GM19372 (cell line): ENCODE measurements at regions not wholly inside any gene's neighbourhood (a gene's known extent, or its start where the extent isn't known, plus 50 kb on each side); places are given as distances from the start of the nearest gene placed in this dataset.

Source experiments
- ATAC-seq: cut with Tn5 transposase; IDR thresholded peaks from one replicate; pipeline ENCODE4 v1.9.1; 2021; ENCODE audit warnings: mild to moderate bottlenecking, low read depth, moderate library complexity; ENCODE audit not compliant: unreplicated experiment

DNA sequence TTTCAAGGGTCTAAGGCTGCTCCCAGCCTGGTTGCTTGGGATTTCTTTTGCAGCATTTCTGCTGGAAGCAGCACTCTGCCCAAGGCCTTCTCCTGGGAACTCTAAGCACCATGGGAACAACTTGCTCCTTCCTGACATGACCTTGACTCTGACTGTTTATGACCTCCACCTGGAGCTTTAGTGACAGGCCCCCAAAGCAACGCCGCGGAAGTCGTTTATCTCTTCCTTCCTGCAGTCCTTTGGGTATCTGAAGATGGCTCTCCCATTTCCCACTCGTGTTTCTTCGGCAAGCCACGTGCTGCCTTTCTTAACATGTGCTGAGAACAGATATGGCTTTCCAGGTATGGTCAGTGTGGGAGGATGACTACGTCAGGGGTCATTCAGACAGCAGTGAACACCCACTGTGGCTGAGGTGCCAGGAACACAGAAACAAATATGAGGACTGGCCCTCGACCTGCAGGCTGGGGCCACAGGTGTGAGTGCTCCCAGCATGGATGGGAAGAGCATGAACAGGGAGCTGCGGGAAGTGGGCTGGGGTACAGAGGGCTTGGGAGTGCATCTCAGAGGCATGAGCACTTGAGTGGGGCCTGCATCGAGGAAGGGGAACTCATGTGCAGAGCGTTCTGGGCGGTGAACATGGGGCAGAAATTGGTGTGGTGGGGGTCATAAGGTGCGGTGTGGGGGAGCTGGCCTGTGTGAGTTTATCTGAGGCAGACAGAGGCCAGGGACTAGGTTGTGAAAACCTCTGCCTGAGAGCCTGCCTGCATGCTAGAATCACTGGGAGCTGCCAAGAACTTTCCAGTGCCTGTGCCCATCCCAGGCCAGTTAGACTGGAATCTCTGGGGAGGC lies 140.5 kb downstream of the TSN start:
- ATAC-seq = no peak

DNA sequence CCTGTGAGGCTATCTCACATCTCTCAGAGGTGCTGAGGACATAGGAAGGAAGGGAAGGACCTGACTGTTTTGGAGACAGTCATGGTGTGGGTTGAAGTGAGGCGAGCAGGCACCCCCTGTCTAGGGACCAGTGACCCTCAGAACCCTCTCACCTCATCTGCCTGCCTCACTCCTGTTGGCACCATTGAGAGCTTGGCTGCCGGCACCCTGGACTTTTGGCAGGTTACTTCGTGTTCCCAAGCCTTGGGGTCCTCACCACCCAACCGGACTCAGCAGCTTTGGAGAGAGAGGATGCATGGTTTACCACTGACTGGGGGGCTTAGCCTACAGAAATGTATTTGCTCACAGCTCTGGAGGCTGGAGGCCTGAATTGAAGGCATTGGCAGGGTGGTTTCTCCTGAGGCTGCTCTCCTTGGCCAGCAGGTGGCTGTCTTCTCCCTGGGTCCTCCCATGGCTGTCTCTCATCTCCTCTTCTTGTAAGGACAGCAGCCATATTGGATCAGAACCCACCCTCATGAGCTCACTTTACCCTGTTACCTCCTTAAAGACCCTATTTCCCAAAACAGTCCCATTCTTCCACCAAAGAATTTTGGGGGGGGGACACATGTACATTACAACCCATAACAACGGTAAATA lies 142.0 kb downstream of the TSN start:
- peak; percentile 88 for ATAC-seq

DNA sequence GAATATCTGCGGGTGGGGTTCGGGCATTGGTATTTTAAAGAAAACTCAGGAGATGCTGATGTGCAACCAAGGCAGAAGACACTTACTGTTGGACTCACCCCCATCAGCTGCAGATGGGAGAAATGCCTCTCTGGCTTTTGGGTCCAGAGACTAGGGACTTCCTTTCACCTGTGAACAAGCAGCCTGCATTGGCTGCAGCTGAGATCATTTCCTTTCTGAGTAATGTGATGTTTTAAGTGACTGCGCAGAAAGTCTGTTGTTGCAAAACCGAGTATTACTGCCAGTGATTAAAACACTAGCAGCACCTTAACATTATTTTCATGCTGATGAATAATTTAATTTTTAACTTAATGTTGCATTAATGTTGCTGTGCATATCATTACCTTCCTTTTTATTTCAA lies 143.0 kb downstream of the TSN start:
- no peak for ATAC-seq

DNA sequence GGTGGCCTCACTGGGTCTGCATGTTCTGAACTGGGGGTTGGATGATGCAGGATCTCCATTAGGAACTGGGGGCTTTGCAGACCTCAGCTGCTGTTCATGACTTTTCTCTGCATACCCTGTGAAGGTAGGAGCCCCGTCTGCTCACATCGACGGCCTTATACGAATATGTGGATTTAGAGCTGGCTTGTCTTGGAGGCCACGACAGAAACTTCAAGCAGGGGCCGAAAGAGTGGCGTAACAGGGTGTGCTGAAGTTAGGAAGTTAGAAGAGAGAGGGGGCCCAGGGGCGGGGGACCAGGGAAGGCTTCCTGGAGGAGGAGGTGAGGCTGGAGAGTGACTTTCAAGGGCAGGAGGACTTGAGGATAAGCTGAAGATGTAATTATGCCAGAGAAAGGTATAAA lies 144.9 kb downstream of the TSN start:
- no peak for ATAC-seq

DNA sequence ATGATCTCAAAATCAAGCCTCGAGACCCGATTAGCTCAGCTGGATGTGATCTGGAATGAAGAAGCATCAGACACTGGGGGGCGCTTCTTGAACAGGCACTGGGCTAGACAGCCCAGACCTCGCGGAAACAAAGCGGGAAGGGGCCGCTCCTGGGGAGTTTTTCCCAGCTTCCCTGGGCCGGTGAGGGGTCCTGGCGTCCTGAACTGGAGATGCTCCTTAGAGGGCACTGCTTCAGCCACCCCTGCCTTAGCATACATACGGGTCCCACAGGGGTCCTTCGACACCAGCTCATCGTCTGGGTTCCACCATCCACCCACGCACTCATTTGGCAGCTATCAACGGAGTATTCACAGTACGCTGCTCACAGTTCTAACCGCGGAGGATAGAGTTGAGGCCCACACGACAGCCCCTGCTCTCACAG lies 146.7 kb downstream of the TSN start:
- no peak for ATAC-seq

DNA sequence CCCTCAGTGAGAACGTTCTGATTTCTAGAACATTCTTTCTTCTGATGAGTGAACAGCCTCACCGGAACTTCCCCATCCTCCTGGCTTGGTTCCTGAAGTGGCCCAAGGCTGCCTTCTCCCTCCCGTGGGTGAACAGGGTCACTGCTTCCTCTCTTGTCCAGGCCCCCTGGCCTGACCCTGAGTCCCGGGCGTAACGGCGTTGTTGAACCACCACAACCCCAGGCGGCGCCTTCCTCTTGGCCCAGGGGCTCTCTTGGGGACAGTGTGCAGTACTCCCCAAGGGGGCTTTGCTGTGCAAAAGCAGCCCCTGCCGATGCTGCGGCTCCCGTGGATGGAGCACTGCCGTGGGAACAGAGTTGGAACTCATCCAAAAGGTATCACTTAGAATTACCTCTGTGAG lies 147.2 kb downstream of the TSN start:
- no peak for ATAC-seq

DNA sequence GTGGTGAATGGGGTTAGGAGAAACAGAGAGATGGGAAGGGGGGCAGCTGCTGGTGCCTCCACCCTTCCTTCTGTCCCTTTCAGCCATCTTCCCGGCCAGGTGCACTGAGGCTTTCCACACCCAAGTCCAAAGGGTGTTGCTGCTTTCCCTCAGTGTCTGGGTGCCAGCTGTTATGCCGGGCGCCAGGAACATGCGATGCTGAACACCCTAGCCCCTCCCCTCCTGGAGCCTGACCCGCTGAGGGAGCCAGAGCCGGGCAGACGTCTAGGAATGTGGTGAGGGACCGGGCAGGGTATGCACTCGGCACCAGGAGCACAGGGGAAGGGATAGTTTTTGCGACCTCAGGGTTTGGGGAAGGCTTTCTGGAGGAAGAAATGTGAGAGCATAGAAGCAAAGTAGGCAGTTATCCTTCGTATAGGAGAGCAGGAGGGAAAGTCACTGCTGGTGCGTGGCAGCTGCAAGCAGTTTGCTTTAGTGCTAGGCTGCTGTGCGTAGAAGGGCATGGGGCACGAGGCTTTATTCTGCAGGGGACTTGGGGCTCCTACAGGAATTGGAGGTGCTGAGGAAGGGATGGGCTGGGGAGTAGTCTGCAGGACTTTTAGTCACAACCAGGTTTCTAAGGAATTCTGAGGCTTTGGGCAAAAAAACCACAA lies 147.7 kb downstream of the TSN start:
- no peak for ATAC-seq

DNA sequence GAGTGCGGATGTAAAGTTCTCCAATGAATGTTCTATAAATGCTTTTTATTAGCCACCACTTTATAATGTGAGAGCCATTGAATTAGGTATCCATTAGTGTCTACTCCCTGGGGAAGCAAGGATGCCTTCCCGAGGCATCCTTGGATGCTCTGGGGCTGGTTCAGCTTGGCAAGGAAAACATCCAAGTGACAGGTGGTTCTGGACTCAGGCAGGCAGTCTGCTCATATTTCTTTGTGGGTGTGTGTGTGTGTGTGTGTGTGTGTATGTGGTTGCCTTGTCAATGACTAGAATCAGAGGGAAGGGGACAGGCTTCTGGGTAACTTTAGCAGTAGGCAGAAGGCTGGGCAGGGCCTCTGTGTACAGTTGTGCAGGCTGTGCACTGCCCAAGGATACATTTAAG lies 149.2 kb downstream of the TSN start:
- no peak for ATAC-seq

DNA sequence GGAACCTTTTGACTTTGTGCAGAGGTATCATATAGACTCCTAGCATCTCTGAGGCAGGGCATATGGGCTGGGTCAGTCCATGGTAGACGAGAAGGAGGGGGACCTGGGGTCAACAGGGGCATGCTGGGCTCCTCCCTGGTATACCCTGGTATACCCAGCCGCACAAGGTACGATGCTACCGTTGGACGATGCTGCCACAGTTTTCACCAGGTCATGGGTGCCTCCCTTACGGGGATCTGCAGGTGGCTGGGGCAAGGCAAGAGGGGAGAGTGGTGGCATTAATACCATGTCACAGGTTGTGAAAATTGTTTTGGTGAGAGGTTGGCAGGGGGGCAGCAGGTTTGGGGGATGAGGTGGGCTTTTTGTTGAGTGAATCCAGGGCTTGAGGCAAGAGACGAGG lies 149.8 kb downstream of the TSN start:
- ATAC-seq = no peak

DNA sequence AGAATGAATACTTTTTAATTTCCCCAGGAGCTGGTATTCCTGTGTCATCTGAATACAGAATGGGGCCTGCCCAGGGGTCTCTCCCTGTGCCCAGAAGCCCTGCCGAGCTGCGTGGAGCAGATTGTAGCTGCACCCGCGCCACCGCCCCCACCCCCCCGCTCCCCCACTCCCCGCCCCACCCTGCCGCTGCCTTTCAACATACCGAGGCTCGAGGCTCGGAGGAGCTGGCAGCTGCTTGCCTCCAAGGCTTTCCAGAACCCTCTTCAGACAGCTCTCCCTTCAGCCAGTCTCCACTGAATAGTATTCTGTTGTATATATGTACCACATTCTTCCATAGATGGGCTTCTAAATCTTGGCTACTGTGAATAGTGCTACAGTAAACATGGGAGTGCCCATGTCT lies 150.7 kb downstream of the TSN start:
- no peak for ATAC-seq

DNA sequence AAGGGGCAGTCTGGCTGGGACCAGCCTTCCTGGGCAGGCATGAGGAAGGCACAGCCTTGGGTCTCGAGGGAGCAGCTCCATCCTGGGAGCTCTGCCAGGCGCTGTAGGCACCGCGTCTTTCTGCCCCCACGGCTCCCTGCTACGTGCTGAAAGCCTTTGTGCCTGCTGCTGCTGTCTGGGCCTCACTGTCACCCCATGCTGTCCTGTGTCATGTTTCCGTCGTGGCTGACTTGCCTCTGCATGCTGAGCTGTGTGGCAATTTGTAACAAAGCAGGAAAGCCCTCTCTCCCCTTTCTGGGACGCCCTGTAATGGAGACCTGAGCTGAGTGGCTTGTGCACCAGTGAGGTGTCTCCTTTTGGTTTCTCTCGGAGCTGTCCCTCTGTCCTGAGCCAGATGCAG lies 152.5 kb downstream of the TSN start:
- no peak for ATAC-seq

DNA sequence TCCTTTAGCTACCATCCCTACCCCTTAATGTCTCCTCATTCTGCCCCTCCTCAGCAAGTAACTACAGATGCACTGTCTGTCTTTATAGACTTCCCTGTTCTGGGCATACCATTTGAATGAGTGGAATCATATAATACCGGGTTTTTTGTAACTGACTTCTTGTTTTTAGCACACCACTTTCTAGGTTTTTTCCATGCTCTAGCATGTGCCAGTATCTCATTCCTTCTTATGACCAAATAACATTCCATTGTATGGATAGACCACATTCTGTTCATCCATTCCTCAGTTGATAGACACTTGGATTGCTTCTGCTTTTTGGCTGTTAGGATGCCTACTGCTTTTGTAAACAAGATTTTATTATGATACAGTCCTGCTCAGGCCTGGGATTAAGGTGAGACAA lies 154.7 kb downstream of the TSN start:
- ATAC-seq = no peak

DNA sequence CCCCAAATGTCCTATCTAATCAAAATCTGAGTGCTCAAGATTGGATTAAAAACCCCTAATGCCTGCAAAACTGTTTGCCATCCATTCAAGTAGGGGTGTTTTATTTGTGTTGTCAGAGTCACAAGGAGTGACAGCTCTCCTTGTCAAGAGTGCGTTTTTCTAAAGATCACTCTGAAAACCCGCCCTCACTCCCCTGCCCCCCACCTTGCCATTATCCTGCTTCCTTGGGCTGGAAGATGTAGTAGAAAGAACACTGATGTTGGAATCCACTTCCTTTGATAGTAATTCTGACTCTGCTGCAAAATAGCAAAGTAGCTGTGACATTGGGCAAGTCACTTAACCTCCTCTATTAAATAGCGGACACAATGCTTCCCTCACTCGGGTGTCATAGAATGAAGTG lies 155.6 kb downstream of the TSN start:
- no peak for ATAC-seq

DNA sequence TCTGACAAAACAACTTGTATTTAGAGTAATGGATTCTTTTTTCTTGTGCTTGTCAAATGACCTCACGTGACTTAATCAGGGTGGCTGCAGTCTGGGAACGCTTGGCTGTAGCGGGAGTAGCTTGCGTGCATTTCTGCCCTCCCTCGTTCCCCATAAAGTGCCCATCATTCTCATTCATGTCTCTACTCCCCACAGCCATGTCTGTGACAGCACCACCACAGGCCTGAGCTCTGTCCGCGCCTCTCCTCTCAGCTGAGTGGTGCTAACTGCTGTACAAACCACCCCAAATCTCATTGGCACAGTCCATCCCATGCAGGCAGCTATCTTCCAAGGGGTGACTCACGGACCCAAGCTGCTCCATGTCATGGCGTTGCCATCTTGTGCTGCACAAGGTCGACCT lies 161.7 kb downstream of the TSN start:
- no peak for ATAC-seq

DNA sequence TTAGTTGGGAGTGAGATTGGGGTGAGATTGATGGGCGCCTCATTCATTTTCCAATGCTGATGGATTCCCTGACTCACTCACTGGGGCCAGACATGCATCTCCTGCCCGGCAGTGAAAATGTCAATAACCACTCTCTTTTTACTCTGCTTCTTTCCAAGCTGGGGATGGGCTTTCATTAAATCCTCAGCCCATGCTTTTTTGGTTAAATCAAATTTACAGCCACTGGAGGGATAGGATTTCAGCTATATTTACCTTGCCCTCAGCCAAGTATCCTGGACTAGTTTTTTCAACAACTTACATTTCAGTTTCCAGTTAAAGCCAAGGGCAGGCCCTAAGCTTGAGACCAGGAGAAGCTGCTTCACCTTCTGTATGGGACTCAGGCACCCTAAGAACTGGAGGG lies 162.8 kb downstream of the TSN start:
- ATAC-seq = no peak

DNA sequence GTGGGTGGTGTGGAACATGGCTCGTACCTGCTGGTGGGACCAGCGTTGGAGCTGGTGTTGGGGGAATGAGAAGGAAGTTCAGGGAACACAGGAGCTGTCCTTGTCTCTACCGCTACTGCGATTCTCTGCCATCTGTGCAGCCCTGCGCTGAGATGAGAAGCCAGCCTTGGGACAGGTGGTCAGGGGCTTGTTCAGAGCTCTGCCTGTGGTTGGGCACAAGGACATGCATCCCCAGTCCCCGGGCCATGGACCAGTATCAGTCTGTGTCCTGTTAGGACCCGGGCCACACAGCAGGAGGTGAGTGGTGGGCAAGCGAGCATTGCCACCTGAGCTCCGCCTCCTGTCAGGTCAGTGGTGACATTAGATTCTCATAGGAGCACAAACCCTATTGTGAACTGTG lies 164.4 kb downstream of the TSN start:
- no peak for ATAC-seq

DNA sequence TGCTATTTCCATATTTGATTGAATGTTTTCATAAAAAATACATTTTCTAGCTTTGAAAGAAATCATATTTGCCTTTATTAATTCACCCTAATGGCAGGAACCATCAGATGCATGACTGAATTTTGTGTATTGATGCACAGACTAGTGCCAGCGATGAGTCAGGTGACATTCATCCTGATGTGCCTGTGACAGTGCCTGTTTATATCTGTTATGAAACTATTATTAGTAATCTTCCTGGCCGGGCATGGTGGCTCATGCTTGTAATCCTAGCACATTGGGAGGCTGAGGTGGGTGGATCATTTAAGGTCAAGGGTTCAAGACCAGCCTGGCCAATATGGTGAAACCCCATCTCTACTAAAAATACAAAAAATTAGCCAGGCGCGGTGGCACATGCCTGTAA lies 170.0 kb downstream of the TSN start:
- ATAC-seq = no peak

DNA sequence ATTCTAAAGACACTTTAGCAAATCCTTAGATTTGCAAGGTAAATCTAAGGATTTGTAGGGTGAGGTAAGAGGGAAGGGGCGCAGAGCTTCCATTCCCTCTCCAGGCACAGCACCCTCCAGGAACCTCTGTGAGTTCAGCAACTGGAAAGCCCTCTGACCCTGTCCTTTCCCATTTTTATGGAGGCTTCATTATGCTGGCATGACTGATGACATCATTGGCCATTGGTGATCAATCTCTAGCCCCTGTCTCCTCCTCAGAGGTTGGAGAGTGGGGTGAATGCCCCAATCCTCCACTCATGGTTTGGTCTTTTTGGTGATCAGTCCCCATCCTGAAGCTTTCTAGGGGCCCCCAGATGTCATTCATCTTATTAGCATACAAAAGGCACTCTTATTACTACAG lies 187.8 kb downstream of the TSN start:
- ATAC-seq = no peak

DNA sequence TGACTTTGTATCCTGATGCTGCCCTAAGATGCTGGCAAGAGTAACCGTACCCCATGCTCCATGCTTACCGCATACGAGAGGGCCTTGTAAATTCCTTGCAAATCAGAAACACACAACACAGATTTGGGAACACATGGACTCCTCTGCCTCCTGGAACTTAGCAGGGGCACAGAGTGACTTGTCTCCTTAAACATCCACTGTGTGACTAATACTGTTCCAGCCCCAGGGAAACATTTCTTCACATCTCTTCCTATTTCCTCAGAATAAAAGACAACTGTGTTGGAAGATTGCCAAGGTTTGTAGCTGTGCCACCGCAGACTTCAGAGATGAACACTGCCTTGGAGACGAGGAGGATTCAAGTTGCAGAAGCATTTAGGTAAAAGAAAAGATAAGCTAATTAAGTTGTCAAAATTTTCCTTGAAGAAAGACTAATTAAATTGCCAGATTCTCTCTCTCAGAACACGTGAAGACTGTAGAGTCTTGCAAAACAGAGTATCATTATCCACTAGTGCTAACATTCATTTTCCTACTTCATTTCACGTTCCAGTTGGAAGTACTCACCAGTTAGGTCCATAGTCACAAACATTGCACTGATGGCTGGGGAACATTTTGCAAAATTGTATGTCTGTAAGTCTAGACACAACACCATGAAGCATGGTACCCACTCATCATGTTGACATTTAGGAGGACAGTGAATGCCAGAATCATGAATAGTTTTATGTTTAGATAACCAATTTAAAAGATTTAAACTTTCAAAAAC lies 188.8 kb downstream of the TSN start:
- no peak for ATAC-seq

DNA sequence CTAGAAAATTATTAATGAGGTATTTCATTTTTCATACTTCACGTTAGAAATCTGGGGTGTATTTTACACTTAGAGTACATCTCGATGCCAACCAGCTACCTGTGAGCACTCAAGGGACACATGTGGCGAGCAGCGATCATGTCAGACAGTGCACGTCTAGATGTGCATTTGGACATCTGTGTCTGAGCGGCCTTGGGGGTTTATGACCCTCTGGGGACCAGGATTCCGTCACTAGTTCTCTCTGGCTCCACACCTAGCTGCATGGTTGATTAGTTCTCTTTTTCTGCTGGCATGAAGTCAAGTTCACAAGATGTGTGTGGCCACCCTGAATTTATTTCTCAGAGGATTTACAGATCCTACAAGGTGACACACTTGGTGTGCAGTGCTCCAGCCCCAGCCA lies 192.2 kb downstream of the TSN start:
- no peak for ATAC-seq

DNA sequence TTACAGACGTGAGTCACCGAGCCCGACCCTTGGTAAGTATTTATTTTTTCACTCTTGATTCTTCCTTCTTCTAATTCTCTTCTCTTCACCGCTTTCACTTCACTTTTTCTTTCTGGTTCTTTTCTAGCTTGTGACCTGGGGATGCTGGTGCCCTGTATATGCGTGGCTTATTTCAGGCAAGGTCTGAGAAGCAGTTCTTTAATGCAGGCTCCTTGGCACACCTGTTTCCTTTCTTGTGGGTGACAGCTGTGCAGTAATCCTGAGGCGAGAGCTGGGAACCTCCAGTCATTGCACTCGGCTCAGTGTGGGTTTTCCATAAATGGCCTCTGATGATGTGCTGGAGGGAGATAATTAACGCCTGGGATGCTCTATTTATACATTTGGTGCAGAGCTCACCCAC lies 193.8 kb downstream of the TSN start:
- ATAC-seq = no peak
